OCI-LY3 (cell line): ENCODE measurements at regions not wholly inside any gene's neighbourhood (a gene's known extent, or its start where the extent isn't known, plus 50 kb on each side); places are given as distances from the start of the nearest gene placed in this dataset.

Experiments
- EZH2phosphoT487 ChIP-seq: fragments of 200-600 bp; shearing (Covaris generic); IDR thresholded peaks from 2 replicates; pipeline ENCODE4 v1.6.1; 2018; ENCODE audit warnings: antibody characterized with exemption, mixed run types, low read depth
- TF ChIP-seq, protein P1 (sequence below): fragments of 200-600, 300-600 bp; sonication (generic); IDR thresholded peaks from 2 replicates; pipeline ENCODE4 v1.5.1; 2014; ENCODE audit warnings: antibody characterized with exemption, low read length, low read depth

DNA sequence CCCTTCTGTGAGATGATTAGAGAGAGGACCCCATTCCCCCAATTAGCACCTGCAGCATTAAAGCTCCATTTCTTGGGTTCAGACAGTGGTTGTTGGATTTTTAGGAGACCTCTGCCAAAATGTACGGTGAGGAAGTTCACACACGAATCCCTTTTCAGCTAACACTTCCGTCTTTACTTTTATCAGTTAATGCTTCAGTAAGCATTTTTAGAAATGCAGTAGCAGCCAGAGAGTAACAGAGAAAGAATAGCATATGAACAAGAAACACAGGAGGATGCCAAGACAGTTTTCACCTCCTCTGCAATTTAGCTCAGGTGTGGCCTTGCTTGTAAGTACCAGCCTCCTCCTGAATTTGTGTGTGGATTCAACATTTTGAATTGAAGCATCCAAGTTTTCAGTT, 312.9 kb downstream of the ISL1 start:
- TF ChIP-seq, protein P1, sequence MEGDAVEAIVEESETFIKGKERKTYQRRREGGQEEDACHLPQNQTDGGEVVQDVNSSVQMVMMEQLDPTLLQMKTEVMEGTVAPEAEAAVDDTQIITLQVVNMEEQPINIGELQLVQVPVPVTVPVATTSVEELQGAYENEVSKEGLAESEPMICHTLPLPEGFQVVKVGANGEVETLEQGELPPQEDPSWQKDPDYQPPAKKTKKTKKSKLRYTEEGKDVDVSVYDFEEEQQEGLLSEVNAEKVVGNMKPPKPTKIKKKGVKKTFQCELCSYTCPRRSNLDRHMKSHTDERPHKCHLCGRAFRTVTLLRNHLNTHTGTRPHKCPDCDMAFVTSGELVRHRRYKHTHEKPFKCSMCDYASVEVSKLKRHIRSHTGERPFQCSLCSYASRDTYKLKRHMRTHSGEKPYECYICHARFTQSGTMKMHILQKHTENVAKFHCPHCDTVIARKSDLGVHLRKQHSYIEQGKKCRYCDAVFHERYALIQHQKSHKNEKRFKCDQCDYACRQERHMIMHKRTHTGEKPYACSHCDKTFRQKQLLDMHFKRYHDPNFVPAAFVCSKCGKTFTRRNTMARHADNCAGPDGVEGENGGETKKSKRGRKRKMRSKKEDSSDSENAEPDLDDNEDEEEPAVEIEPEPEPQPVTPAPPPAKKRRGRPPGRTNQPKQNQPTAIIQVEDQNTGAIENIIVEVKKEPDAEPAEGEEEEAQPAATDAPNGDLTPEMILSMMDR: no peak
- TF ChIP-seq EZH2phosphoT487: no peak
